ENCODE measurements at regions not wholly inside any gene's neighbourhood (a gene's known extent, or its start where the extent isn't known, plus 50 kb on each side); places are given as distances from the start of the nearest gene placed in this dataset.

DNA sequence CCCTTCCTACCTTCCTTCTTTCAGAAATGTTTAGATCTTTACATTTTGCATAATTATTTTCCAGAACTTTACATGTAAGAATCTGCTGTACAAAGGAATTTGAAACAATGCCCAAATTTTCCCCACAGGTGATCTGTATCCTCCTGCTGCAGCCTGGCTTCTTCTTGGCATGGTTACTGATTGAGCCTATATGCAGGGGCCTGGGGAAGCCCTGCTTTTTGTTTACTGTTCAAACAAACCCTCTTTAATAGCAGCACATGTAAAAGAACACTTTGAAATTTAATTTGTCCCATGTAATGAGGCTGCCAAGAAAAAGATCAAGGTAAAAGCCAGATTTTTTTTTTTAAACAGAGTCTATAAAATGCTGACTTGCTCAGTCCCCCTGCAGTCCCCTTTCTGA, 432.2 kb downstream of the TUSC7 start:
- TF ChIP-seq, protein P1, sequence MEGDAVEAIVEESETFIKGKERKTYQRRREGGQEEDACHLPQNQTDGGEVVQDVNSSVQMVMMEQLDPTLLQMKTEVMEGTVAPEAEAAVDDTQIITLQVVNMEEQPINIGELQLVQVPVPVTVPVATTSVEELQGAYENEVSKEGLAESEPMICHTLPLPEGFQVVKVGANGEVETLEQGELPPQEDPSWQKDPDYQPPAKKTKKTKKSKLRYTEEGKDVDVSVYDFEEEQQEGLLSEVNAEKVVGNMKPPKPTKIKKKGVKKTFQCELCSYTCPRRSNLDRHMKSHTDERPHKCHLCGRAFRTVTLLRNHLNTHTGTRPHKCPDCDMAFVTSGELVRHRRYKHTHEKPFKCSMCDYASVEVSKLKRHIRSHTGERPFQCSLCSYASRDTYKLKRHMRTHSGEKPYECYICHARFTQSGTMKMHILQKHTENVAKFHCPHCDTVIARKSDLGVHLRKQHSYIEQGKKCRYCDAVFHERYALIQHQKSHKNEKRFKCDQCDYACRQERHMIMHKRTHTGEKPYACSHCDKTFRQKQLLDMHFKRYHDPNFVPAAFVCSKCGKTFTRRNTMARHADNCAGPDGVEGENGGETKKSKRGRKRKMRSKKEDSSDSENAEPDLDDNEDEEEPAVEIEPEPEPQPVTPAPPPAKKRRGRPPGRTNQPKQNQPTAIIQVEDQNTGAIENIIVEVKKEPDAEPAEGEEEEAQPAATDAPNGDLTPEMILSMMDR (conservative IDR thresholded peaks at IDR 0.05; ENCODE audit: low read depth, low read length): no peak
- no peak for TF ChIP-seq EZH2 (IDR thresholded peaks at IDR 0.05; ENCODE audit: low read length, unreplicated experiment)

All from PC-3 (cell line).